NB4 (cell line): ENCODE measurements at regions not wholly inside any gene's neighbourhood (a gene's known extent, or its start where the extent isn't known, plus 50 kb on each side); places are given as distances from the start of the nearest gene placed in this dataset.

ENCODE experiments used
- DNase-seq: peaks from one replicate; pipeline ENCODE4 v3.0.0; 2010; ENCODE audit warnings: low read depth
- H3K4me3 ChIP-seq: one replicate; pipeline ENCODE4 v1.5.1; 2011; ENCODE audit warnings: mild to moderate bottlenecking, low read depth, low read length, moderate library complexity
- MYC ChIP-seq: IDR thresholded peaks from 2 replicates; pipeline ENCODE4 v1.6.1; 2011; ENCODE audit warnings: low read depth, low read length
- POLR2A ChIP-seq: IDR thresholded peaks from 2 replicates; pipeline ENCODE4 v1.6.1; 2011; ENCODE audit warnings: mild to moderate bottlenecking; ENCODE audit not compliant: insufficient read length; ENCODE audit errors: extremely low read depth
- TF ChIP-seq, protein P1 (sequence below): IDR thresholded peaks from 2 replicates; pipeline ENCODE4 v1.6.1; 2011; ENCODE audit warnings: low read depth, low read length
- TF ChIP-seq, protein P2 (sequence below): IDR thresholded peaks from one replicate; pipeline ENCODE4 v1.5.1; 2012; ENCODE audit warnings: low read depth, low read length

DNA sequence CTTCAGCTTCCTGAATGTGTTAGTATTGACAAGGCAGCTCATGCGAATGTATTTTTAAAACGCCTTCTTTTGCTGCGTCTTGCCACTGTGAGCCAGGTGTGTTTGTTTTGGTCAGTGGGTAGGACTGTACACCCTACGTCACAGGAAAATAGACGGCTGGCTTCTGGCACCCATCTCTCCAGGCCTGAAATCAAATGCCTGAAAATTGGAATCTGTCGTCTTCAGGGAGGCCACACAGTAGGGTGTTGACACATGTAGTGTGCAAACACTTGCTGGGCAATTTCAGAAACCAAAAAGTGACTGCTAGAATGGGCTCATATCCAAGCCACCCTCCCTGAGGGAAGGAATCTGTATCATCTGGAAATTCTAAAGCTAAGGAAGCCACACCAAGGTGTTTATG is 209.3 kb downstream of the TTC8 start:
- H3K4me3 ChIP-seq = no peak overlapping the region
- no peak for DNase-seq
- TF ChIP-seq, protein P1, sequence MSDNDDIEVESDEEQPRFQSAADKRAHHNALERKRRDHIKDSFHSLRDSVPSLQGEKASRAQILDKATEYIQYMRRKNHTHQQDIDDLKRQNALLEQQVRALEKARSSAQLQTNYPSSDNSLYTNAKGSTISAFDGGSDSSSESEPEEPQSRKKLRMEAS = no peak
- TF ChIP-seq MYC (no peak), POLR2A (no peak)
- TF ChIP-seq, protein P2, sequence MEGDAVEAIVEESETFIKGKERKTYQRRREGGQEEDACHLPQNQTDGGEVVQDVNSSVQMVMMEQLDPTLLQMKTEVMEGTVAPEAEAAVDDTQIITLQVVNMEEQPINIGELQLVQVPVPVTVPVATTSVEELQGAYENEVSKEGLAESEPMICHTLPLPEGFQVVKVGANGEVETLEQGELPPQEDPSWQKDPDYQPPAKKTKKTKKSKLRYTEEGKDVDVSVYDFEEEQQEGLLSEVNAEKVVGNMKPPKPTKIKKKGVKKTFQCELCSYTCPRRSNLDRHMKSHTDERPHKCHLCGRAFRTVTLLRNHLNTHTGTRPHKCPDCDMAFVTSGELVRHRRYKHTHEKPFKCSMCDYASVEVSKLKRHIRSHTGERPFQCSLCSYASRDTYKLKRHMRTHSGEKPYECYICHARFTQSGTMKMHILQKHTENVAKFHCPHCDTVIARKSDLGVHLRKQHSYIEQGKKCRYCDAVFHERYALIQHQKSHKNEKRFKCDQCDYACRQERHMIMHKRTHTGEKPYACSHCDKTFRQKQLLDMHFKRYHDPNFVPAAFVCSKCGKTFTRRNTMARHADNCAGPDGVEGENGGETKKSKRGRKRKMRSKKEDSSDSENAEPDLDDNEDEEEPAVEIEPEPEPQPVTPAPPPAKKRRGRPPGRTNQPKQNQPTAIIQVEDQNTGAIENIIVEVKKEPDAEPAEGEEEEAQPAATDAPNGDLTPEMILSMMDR = no peak

DNA sequence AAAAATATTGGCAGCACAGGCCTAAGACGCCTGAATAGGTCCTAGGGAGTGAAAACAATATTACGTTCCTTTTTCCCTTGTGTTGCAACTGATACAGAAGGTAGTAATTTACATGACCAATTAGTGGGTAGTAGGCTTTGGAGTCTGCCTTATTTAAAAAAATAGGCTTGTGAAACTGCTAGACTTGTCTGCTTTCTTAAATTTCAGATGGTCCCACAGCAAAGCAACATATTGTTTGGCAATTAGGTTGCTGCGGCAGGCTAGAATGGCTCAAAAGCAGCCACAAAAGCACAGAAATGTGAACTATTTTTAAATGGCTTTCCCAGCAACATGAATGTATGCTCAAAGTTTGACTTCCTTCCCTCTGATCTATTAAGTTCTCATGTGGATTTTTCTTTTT is 211.9 kb downstream of the TTC8 start:
- no peak for DNase-seq
- TF ChIP-seq POLR2A = no peak
- TF ChIP-seq, protein P2 = no peak
- TF ChIP-seq, protein P1 = no peak
- no peak for TF ChIP-seq MYC

DNA sequence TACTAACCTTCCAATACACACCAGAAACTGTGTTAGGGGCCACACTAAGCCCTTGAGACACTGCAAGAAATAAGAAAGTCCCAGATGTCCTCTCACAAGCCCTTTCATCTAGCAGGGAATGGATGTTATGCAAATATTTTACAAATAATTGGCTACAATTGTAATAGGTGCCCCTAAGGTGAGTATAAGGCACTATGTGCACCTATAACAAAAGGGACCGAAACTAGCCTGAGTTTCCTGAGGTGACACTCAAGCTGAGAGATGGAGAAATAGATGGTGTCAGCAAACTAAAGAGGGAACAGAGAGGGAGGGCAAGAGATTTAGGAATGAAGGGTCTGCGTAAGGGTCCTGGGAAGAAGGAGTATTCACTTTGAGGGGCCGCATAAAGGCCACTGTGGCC is 212.6 kb downstream of the TTC8 start:
- no peak for DNase-seq
- TF ChIP-seq MYC = no peak
- TF ChIP-seq POLR2A = no peak
- TF ChIP-seq, protein P2 = no peak
- TF ChIP-seq, protein P1 = no peak
- no peak overlapping the region for H3K4me3 ChIP-seq

More for the DNA sequence above, 211.9 kb downstream of the TTC8 start:
- H3K4me3 ChIP-seq = no peak overlapping the region

DNA sequence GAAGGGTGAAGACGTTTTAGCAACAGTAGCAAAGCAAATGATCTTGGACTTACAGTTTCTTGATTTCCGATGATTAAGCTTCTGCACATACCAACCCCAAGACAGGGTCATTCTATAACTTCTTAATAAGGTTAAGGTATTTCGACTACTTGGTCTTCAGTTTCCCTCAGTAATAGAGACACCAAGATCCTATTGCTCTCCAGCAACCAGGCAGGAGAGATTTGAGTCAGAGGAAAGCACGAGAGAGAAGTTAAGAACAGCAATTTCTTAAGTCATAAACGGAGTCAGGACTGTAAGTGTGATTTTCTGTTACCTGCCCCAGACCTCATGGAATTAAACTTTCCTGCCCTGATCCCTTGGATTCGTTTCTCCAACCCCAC is 215.6 kb downstream of the TTC8 start:
- DNase-seq = no peak
- no peak overlapping the region for H3K4me3 ChIP-seq
- no peak for TF ChIP-seq MYC
- TF ChIP-seq, protein P1 = no peak
- TF ChIP-seq, protein P2 = no peak
- TF ChIP-seq POLR2A = no peak

DNA sequence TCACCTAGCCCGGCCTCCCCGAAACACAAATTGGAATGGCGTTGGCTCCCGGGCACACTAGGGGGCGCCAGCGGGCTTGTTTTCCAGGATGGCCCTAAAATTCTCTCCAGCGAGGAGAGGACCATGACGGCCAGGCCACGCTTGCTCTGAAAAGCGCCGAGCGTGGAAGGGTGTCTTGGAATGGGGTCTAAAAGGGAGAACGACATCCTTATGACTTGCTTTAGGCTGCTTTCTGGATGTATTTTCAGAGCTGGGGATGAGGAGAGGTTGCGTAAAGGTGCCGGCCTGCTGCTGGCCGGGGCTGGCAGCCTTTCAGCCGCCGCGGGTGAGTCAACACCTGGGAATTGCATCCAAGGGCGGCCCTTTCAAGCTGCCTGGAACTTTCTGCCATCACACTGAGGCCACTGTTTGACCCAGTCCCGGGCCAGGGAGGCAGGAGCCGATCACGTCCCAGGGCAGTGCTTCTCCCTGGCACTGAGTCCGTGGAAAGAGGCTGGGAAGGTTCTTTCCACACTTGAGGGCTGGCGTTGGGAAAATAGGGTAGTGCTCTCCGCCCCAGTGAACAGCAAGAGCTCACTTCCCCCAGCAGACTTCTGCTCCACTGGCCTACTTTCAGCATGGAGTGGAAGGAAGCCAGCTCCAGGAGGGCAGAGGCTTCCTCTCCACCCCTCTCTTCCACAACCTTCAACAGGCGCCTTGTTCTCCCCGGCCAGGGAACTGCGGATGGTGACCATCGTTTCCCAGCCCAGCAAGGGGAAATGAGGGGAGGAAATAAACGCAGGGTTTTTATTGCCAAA is 216.2 kb downstream of the TTC8 start:
- H3K4me3 ChIP-seq = no peak overlapping the region
- peak; percentile 74 for DNase-seq
- TF ChIP-seq, protein P2 = peak; percentile 80
- TF ChIP-seq POLR2A (no peak), MYC (no peak)
